ENCODE measurements at regions not wholly inside any gene's neighbourhood (a gene's known extent, or its start where the extent isn't known, plus 50 kb on each side); places are given as distances from the start of the nearest gene placed in this dataset.

DNA sequence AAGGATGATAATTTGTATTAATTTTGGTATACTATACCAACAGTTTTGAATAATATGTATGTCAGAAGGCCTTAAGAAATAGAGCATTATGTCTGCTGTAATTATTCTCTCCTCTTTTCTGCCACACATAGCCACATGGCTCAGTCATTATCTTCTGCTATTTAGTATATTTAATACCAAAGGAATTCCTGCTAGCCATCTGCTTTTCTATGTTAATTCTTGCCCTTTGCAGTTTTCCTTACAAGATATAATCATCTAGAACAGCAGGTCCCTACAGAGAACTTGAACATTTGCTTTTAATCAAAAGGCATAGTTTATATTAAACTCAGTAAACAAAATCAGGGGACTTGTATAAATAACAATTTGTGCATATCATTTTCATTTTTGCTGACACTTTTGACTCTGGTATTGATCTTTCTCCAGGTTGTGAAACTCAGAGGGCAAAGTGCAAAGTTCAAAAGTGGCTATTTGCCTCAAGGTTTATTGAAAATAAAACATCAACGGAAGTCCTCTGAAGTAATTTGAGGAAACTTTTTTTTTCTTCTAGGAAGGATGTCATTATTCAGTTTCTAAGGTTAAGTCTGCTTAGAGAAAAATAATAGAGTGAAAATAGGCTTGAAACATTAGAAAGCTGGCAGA lies 702.0 kb downstream of the KCNJ2 start:
- Histone ChIP-seq H3K4me1 (replicated peaks in 1 of 4; ENCODE audit: control insufficient read depth in 3 of 4, insufficient read depth in 4 of 4, low read length in 3 of 4) (peaks cover 0 to 5% (median 2%) of the 10 kb centered on the region in 4 experiments; a peak in 1 of 7 replicates), H4K91ac (replicated peaks; ENCODE audit: insufficient read length, low read length) (no peak overlapping the region), H3K27ac (ENCODE audit: low read depth, low read length) (no peak overlapping the region), H4K5ac (ENCODE audit: insufficient read length, low read depth, low read length) (peak overlapping the region; percentile 66), H3K9me3 (ENCODE audit: insufficient read depth in 2 of 2, low read depth in 1 of 2, low read length in 1 of 2) (no peaks in the 10 kb centered on the region), H3K14ac (ENCODE audit: insufficient read length) (no peak overlapping the region), H3K23ac (ENCODE audit: insufficient read length) (no peak overlapping the region), H3K27me3 (replicated peaks in 1 of 4; ENCODE audit: control insufficient read depth in 3 of 4, extremely low read depth in 1 of 4, insufficient read depth in 3 of 4, low read length in 3 of 4) (no peaks in the 10 kb centered on the region), H3K4me3 (ENCODE audit: extremely low read depth in 1 of 4, insufficient read depth in 2 of 4, low read depth in 3 of 4, low read length in 4 of 4) (no peak overlapping the region), H2AK5ac (ENCODE audit: low read depth, low read length) (no peak overlapping the region), H2BK12ac (ENCODE audit: low read depth, low read length) (no peak overlapping the region), H2AFZ (ENCODE audit: low read length) (no peak overlapping the region), H3K79me1 (ENCODE audit: low read depth, low read length) (no peaks in the 10 kb centered on the region), H3K79me2 (ENCODE audit: control insufficient read depth in 1 of 2, insufficient read depth in 2 of 2, low read length in 2 of 2) (no peaks in the 10 kb centered on the region), H3K18ac (ENCODE audit: extremely low read depth, low read length) (no peak overlapping the region), H2BK15ac (ENCODE audit: low read length) (no peak overlapping the region), H3K56ac (replicated peaks; ENCODE audit: insufficient read length, low read depth, low read length) (no peak overlapping the region), H3K9ac (replicated peaks in 1 of 4; ENCODE audit: extremely low read depth in 1 of 4, low read depth in 3 of 4, low read length in 3 of 4) (no peak overlapping the region), H3K4ac (replicated peaks; ENCODE audit: insufficient read length, low read depth, low read length) (no peak overlapping the region), H2BK5ac (ENCODE audit: low read depth, low read length) (no peak overlapping the region), H3K36me3 (ENCODE audit: control insufficient read depth in 2 of 4, insufficient read depth in 4 of 4, low read length in 3 of 4) (no peaks in the 10 kb centered on the region), H4K8ac (ENCODE audit: extremely low read depth, insufficient read depth, low read length) (no peak overlapping the region), H3K23me2 (ENCODE audit: low read depth, low read length) (no peaks in the 10 kb centered on the region), H2BK20ac (ENCODE audit: low read length) (no peak overlapping the region), H4K20me1 (replicated peaks in 1 of 2; ENCODE audit: control insufficient read depth in 1 of 2, insufficient read depth in 2 of 2, low read length in 2 of 2) (no peaks in the 10 kb centered on the region), H2BK120ac (replicated peaks; ENCODE audit: low read depth, low read length) (no peak overlapping the region), H3K4me2 (ENCODE audit: insufficient read depth in 1 of 2, low read depth in 2 of 2, low read length in 2 of 2) (no peak overlapping the region)
- TF ChIP-seq PHF8 (conservative IDR thresholded peaks at IDR 0.05; ENCODE audit: low read depth, low read length): no peak
- TF ChIP-seq SP4 (IDR thresholded peaks at IDR 0.05; ENCODE audit: low read length): no peak
- TF ChIP-seq CBX5 (IDR thresholded peaks at IDR 0.05; ENCODE audit: low read depth, low read length): no peak
- no peak for TF ChIP-seq CEBPB (IDR thresholded peaks at IDR 0.05; ENCODE audit: low read depth, low read length)
- TF ChIP-seq BACH1 (IDR thresholded peaks at IDR 0.05; ENCODE audit: low read length): no peak
- TF ChIP-seq MAFK (IDR thresholded peaks at IDR 0.05; ENCODE audit: low read depth, low read length): no peak
- TF ChIP-seq, protein P1, sequence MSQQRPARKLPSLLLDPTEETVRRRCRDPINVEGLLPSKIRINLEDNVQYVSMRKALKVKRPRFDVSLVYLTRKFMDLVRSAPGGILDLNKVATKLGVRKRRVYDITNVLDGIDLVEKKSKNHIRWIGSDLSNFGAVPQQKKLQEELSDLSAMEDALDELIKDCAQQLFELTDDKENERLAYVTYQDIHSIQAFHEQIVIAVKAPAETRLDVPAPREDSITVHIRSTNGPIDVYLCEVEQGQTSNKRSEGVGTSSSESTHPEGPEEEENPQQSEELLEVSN (IDR thresholded peaks at IDR 0.05): no peak
- TF ChIP-seq HDAC2 (IDR thresholded peaks at IDR 0.05; ENCODE audit: borderline replicate concordance in 1 of 2, low read depth in 2 of 2, low read length in 2 of 2): no peak
- no peak for TF ChIP-seq POU5F1 (IDR thresholded peaks at IDR 0.05; ENCODE audit: low read depth, low read length)
- no peak for TF ChIP-seq KDM1A (IDR thresholded peaks at IDR 0.05; ENCODE audit: borderline replicate concordance, low read length)
- DNase-seq (ENCODE audit: low read depth in 1 of 2, low spot score in 2 of 2): no peak
- no peak for FAIRE-seq
- 95% methylated on average over 1 of the region's 1 CpG; no CpG with 5 or more reads in 1 of the 2 experiments for whole genome bisulfite sequencing, 2 experiments (ENCODE audit: extremely low coverage in 1 of 2, insufficient coverage in 1 of 2, insufficient read length in 1 of 2, insufficient replicate concordance in 2 of 2, low coverage in 1 of 2, low lambda C conversion rate in 2 of 2, missing lambda C conversion rate in 1 of 2)
- POLR2A ChIA-PET (ENCODE audit: partially characterized antibody): no interaction called here
- CTCF ChIA-PET (ENCODE audit: partially characterized antibody): interaction anchor here (0.6 to 1.2 kb wide), 3 partner anchors 8 to 31 kb away, joined by 3 to 4 read pairs (median 3); no protein-coding TSS in a partner anchor
